ENCODE measurements at regions not wholly inside any gene's neighbourhood (a gene's known extent, or its start where the extent isn't known, plus 50 kb on each side); places are given as distances from the start of the nearest gene placed in this dataset.
"Not testable (repeated sequence)": the region's sequence is repeated elsewhere in the genome, so short reads cannot be mapped to it uniquely, and the experiment has no call there.

GRCh38 chr9:135409286-135410200, 70.0 kb upstream of the PPP1R26 start:
- Mint-ChIP-seq H3K4me3 (no peak overlapping the region), H3K36me3 (no peaks in the 10 kb centered on the region), H3K27ac (no peak overlapping the region), H3K27me3 (peaks cover 25% of the 10 kb centered on the region), H3K9me3 (no peaks in the 10 kb centered on the region), H3K4me1 (ENCODE audit: unreplicated experiment) (no peaks in the 10 kb centered on the region)
- no peak for TF ChIP-seq CTCF (conservative IDR thresholded peaks at IDR 0.05)
- DNase-seq (ENCODE audit: extremely low spot score, unreplicated experiment) = no peak

GRCh38 chr9:135410421-135410820, 69.2 kb upstream of the PPP1R26 start:
- no peak for TF ChIP-seq CTCF (conservative IDR thresholded peaks at IDR 0.05)
- Mint-ChIP-seq H3K4me3 (no peak overlapping the region), H3K27ac (no peak overlapping the region), H3K27me3 (peaks cover 25% of the 10 kb centered on the region), H3K4me1 (ENCODE audit: unreplicated experiment) (no peaks in the 10 kb centered on the region), H3K9me3 (no peaks in the 10 kb centered on the region), H3K36me3 (no peaks in the 10 kb centered on the region)
- no peak for DNase-seq (ENCODE audit: extremely low spot score, unreplicated experiment)

- Mint-ChIP-seq H3K9me3 (no peaks in the 10 kb centered on the region), H3K4me3 (no peak overlapping the region), H3K27me3 (peaks cover 23% of the 10 kb centered on the region), H3K27ac (no peak overlapping the region), H3K4me1 (ENCODE audit: unreplicated experiment) (no peaks in the 10 kb centered on the region), H3K36me3 (no peaks in the 10 kb centered on the region)
- no peak for DNase-seq (ENCODE audit: extremely low spot score, unreplicated experiment)
- TF ChIP-seq CTCF (conservative IDR thresholded peaks at IDR 0.05) = peak; percentile 35
Measured at GRCh38 chr9:135410831-135411473, 68.6 kb upstream of the PPP1R26 start.

- not testable (repeated sequence) for H3K36me3 Mint-ChIP-seq; DNase-seq (ENCODE audit: extremely low spot score, unreplicated experiment); H3K4me3 Mint-ChIP-seq; H3K4me1 Mint-ChIP-seq (ENCODE audit: unreplicated experiment); H3K27ac Mint-ChIP-seq; H3K9me3 Mint-ChIP-seq
- H3K27me3 Mint-ChIP-seq = peaks cover 23% of the 10 kb centered on the region
Measured at GRCh38 chr9:135411605-135412004, 68.0 kb upstream of the PPP1R26 start.

- not testable (repeated sequence) for H3K4me3 Mint-ChIP-seq; H3K4me1 Mint-ChIP-seq (ENCODE audit: unreplicated experiment); H3K9me3 Mint-ChIP-seq; H3K27ac Mint-ChIP-seq; H3K36me3 Mint-ChIP-seq
- H3K27me3 Mint-ChIP-seq = peaks cover 22% of the 10 kb centered on the region
- DNase-seq (ENCODE audit: extremely low spot score, unreplicated experiment) = peak; percentile 93
- peak; percentile 100 for TF ChIP-seq CTCF (conservative IDR thresholded peaks at IDR 0.05)
Measured at GRCh38 chr9:135412315-135413085, 67.1 kb upstream of the PPP1R26 start.

- TF ChIP-seq CTCF (conservative IDR thresholded peaks at IDR 0.05) = no peak
- Mint-ChIP-seq H3K9me3 (no peaks in the 10 kb centered on the region), H3K27ac (no peak overlapping the region), H3K36me3 (no peaks in the 10 kb centered on the region), H3K27me3 (peaks cover 19% of the 10 kb centered on the region), H3K4me1 (ENCODE audit: unreplicated experiment) (no peaks in the 10 kb centered on the region), H3K4me3 (no peak overlapping the region)
- no peak for DNase-seq (ENCODE audit: extremely low spot score, unreplicated experiment)
Measured at GRCh38 chr9:135413086-135413375, 66.6 kb upstream of the PPP1R26 start.

Measured in type B pancreatic cell (in vitro differentiated cells).